Ovary (tissue), 7 donors: ENCODE measurements at regions not wholly inside any gene's neighbourhood (a gene's known extent, or its start where the extent isn't known, plus 50 kb on each side); places are given as distances from the start of the nearest gene placed in this dataset.
A peak's percentile ranks its signal among the peaks of the same experiment; 100 is the strongest.

Experiments
- DNase-seq, 5 donors: peaks; one replicate each; pipeline ENCODE4 v3.0.0-alpha.2; 2019 to 2020
- H3K27ac ChIP-seq, 2 donors: fragments of 200-600 bp; one replicate each; pipeline versions ENCODE4 v1.5.1 to v1.8.0; 2019 to 2022
- H3K27me3 ChIP-seq: fragments of 200-600 bp; one replicate; pipeline ENCODE4 v1.8.0; 2022
- H3K36me3 ChIP-seq: fragments of 200-600 bp; sonication (generic); one replicate; pipeline ENCODE4 v1.5.1; 2019
- H3K4me1 ChIP-seq: one replicate; pipeline ENCODE4 v1.8.1; 2013; ENCODE audit warnings: mild to moderate bottlenecking, moderate library complexity; ENCODE audit not compliant: insufficient read depth
- H3K4me3 ChIP-seq: fragments of 200-600 bp; sonication (generic); one replicate; pipeline ENCODE4 v1.5.1; 2017
- H3K9me3 ChIP-seq, 2 donors: fragments of 200-600 bp in 1 of 2; sonication (generic) in 1 of 2; one replicate each; pipeline versions ENCODE4 v1.5.1 to v1.8.1; 2013 to 2019; ENCODE audit warnings: mild to moderate bottlenecking in 1 of 2, moderate library complexity in 1 of 2
- EP300 ChIP-seq: sonication (generic); formaldehyde crosslinking; IDR thresholded peaks from one replicate; pipeline ENCODE4 v1.6.1; 2017; ENCODE audit warnings: antibody characterized with exemption
- POLR2A ChIP-seq: fragments of 450-650 bp; IDR thresholded peaks from one replicate; pipeline ENCODE4 v1.6.1; 2017; ENCODE audit warnings: antibody characterized with exemption, mild to moderate bottlenecking, moderate library complexity
- WGBS, 3 donors: extraction: QIAGEN DNeasy Blood & Tissue Kit in 1 of 3; methylation state at CpG; one replicate each; pipeline versions ENCODE4 v1.1.5 to v1.1.7; 2013 to 2017; 5-methylcytosine and 5-hydroxymethylcytosine counted together
- intact Hi-C, 4 donors: fragments of 100-400 bp; cut with DNase I; formaldehyde crosslinking; loops; one replicate each; pipeline versions ENCODE4 v1.11.0 to v1.15.1; 2022 to 2023
- TF ChIP-seq, protein P1 (sequence below), 3 donors: fragments of 450-650 bp in 2 of 3; fragments of 200-600 bp in 1 of 3; IDR thresholded peaks; one replicate each; pipeline versions ENCODE4 v1.5.1 to v1.8.0; 2016 to 2022; ENCODE audit warnings: antibody characterized with exemption in 3 of 3, mild to moderate bottlenecking in 1 of 3
- donor health status: DM: no; HTN: no; CAD: no; lungs with moderate emphysema.
- donor health status: DM: no; HTN: no; CAD: no.
- donor health status: Bipolar disorder and iron deficiency.
- donor health status: DM: no; HTN: no; CAD: no.
- donor health status: DM: yes; HTN: yes; CAD: no.

DNA sequence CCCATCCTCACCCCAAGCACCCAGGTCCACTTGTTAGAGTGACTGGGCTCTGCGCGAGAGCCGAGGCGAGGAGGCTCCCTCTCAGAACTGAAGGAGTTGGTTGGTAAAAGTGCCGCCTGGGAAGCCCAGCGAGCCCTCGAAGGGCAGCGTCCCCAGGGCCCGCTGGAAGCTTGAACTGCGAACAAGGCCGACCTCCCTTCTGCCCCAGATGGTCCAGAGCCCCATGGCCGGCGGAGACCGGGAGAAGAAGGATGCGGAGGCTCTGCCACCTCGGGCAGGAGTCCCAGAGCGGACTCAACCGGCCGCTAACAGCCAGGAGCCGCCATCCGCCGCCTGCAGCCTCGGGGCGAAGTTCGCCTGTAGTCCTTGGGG lies 116.3 kb upstream of the TEX13C start:
- intact Hi-C loops = loop anchor here in 1 of 4 donors (10.0 kb wide), 1 partner anchor 59 kb away; no protein-coding TSS in a partner anchor
- TF ChIP-seq EP300 = no peak
- TF ChIP-seq, protein P1, sequence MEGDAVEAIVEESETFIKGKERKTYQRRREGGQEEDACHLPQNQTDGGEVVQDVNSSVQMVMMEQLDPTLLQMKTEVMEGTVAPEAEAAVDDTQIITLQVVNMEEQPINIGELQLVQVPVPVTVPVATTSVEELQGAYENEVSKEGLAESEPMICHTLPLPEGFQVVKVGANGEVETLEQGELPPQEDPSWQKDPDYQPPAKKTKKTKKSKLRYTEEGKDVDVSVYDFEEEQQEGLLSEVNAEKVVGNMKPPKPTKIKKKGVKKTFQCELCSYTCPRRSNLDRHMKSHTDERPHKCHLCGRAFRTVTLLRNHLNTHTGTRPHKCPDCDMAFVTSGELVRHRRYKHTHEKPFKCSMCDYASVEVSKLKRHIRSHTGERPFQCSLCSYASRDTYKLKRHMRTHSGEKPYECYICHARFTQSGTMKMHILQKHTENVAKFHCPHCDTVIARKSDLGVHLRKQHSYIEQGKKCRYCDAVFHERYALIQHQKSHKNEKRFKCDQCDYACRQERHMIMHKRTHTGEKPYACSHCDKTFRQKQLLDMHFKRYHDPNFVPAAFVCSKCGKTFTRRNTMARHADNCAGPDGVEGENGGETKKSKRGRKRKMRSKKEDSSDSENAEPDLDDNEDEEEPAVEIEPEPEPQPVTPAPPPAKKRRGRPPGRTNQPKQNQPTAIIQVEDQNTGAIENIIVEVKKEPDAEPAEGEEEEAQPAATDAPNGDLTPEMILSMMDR (IDR thresholded peaks at IDR 0.05) = no peak
- TF ChIP-seq POLR2A = no peak
- Histone ChIP-seq H3K27ac (no peak overlapping the region), H3K4me1 (no peaks in the 10 kb centered on the region), H3K9me3 (no peaks in the 10 kb centered on the region), H3K4me3 (peak overlapping the region; percentile 33), H3K27me3 (no peaks in the 10 kb centered on the region), H3K36me3 (no peaks in the 10 kb centered on the region)
- no peak for DNase-seq
- WGBS, 3 donors = 21 to 40% (median 31%) methylated on average over 25 of the region's 25 CpGs

DNA sequence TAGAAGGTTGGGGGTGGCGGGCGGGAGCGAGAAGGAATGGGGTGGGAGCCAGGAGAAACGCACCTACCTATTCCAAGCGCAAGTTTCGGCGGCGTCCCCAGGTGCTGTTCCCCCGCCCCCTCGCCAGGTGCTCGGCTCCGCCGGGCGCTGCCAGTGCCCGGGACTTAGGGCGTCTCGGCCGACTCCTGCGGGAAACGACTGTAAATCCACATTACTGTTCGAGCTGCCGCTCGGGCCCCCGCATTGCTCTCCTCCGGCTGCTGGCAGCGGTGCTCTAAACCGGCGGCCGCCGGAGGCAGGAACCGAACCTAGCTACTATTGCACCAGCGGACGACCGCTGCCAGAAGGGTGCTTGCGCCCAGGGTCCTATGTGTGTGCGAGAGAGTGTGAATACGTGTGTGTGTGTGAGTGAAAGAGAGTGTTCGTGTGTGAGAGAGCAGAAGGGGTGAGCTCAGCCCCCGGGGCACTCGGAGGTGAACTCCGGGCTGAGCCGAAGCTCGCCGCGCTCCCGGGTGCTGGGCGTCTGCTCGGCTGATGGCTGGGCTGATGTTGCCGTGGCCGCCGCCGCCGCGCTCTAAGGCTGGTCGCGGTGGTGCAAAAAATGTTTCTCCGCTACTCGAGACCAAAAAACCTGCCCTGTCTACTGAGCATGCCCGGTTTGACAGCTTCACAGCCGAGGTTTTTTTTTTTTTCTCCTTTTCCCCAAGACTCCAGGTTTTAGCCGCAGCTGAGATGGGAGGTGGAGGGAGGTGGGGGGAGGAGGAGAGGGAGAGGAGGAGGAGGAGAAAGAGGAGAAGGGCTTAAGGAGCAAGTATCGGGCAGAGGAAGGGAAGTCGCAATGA lies 115.7 kb upstream of the TEX13C start:
- no peak overlapping the region for H3K27ac ChIP-seq
- no peaks in the 10 kb centered on the region for H3K27me3 ChIP-seq
- intact Hi-C loops = loop anchor here in 1 of 4 donors (10.0 kb wide), 1 partner anchor 59 kb away; no protein-coding TSS in a partner anchor
- no peak for TF ChIP-seq POLR2A
- TF ChIP-seq, protein P1 (IDR thresholded peaks at IDR 0.05) = no peak
- no peak for TF ChIP-seq EP300
- peak overlapping the region; percentile 33 for H3K4me3 ChIP-seq
- no peaks in the 10 kb centered on the region for H3K4me1 ChIP-seq
- WGBS, 3 donors = 23 to 33% (median 29%) methylated on average over 61 to 63 of the region's 63 CpGs
- no peak for DNase-seq
- no peaks in the 10 kb centered on the region for H3K36me3 ChIP-seq
- H3K9me3 ChIP-seq = no peaks in the 10 kb centered on the region

DNA sequence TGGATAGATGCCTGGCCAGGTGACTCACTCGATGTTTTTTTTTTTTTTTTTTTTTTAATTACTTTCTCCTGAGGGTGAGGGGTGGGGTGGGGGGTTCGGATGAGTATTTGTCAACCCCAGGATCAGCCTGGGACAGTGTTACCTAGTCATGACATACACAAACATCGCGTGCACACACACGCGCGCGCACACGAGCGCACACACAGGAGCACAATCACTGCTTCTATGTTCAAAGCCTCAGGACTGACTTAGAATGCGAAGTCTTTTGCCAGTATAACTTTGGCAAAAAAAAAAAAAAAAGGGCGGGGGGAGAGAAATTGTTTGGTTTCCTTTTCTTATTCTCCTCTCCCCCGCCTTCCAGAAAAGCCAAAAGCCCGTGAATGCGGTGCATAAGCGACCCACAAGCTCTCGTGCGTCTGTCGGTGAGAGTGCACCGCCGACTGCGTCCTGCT lies 115.0 kb upstream of the TEX13C start:
- no peaks in the 10 kb centered on the region for H3K27me3 ChIP-seq

DNA sequence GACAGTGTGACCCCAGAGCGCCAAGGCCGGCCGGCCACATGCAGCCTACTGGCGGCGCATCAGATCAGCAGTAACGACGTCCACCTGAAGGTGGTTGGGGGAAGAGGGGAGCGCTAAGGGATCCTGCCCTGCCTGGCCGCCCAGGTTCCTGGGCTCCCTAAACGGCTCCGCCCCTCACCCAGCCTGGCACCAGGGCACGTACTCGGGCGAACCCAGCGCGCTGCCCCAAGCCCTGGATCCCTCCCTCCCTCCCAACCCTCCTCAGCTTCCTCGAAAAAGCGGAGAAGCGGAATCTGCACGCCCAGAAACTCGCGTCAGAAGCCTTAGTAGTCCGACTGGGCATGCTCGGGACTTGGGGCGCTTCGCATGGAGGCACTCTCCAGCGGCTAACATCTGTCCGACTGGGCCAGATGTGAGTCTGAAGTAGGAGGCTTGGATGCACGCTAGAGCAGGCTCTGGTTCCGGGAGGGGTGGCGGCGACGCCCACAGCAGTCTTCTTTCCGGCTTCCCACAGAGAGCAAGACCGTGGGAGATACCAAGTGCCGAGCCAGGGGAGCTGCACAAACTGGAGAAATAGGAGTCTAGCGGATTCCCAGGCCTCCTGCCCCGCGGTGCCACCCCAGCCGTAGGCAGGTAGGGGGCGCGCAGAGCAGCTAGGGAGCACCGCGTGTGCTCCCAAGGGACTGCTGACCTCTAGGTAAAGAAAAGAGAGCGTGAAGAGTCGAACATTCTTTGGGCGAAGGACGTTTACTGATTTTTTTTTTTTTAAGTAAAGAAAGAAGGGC lies 114.3 kb upstream of the TEX13C start:
- H3K36me3 ChIP-seq = no peaks in the 10 kb centered on the region
- no peaks in the 10 kb centered on the region for H3K4me1 ChIP-seq
- H3K27me3 ChIP-seq = no peaks in the 10 kb centered on the region
- peak overlapping the region; percentile 33 for H3K4me3 ChIP-seq
- H3K27ac ChIP-seq = no peak overlapping the region
- TF ChIP-seq, protein P1 (IDR thresholded peaks at IDR 0.05) = no peak
- TF ChIP-seq POLR2A (no peak), EP300 (no peak)
- WGBS, 3 donors = 28 to 35% (median 33%) methylated on average over 48 of the region's 48 CpGs
- intact Hi-C loops = loop anchor here in 1 of 4 donors (10.0 kb wide), 1 partner anchor 61 kb away; no protein-coding TSS in a partner anchor
- no peaks in the 10 kb centered on the region for H3K9me3 ChIP-seq
- peak in 1 of 5 donors; percentile 9 for DNase-seq

More for the DNA sequence above, 115.0 kb upstream of the TEX13C start:
- DNase-seq = no peak
- peak overlapping the region; percentile 33 for H3K4me3 ChIP-seq
- 26 to 35% (median 28%) methylated on average over 22 of the region's 22 CpGs for WGBS, 3 donors
- TF ChIP-seq EP300 (no peak), POLR2A (no peak)
- TF ChIP-seq, protein P1 (IDR thresholded peaks at IDR 0.05) = no peak
- no peaks in the 10 kb centered on the region for H3K9me3 ChIP-seq
- intact Hi-C loops = loop anchor here in 1 of 4 donors (10.0 kb wide), 1 partner anchor 60 kb away; no protein-coding TSS in a partner anchor
- H3K4me1 ChIP-seq = no peaks in the 10 kb centered on the region
- H3K27ac ChIP-seq = no peak overlapping the region
- no peaks in the 10 kb centered on the region for H3K36me3 ChIP-seq
